ENCODE measurements at regions not wholly inside any gene's neighbourhood (a gene's known extent, or its start where the extent isn't known, plus 50 kb on each side); places are given as distances from the start of the nearest gene placed in this dataset.
A peak's percentile ranks its signal among the peaks of the same experiment; 100 is the strongest.

DNA sequence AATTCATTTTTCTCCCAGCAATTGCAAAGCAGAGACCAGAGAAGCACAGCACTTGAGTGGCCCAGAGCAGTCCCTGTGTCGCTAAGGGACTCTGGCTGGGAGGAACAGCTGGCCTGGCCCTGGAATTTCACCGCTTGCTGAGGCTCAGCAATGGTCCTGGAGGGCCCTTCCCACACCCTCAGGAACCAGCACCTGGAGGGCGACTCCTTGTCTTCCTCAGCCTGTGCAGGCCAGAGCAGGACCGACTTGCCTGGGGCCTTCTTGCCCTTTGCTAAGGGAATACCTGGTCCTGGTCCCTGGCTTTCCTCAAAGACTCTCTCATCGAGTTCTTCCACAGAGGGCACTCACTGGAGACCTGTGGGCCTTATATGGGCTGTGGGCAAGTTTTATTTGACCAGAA, 294.6 kb downstream of the RPLP1 start:
- no peak for DNase-seq

DNA sequence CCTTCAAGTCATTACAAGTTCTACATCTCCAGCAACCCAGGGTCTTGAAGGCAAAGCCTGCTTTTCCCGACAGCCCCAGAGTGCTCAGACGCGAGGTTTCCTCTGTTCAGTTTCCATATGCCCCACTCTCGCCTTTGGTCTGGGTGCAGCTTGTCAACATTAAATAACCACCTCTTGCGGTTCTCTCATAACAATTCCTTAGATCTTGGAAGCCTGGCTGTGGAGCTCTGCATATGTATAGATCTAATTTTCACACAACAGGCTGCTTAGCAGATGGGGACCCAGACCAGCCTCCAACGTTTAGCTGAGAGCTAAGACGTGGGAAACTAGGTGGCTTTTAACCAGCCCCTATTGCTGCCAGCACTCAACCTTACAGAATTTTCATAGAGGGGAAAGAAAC, 295.5 kb downstream of the RPLP1 start:
- DNase-seq, result no peak

DNA sequence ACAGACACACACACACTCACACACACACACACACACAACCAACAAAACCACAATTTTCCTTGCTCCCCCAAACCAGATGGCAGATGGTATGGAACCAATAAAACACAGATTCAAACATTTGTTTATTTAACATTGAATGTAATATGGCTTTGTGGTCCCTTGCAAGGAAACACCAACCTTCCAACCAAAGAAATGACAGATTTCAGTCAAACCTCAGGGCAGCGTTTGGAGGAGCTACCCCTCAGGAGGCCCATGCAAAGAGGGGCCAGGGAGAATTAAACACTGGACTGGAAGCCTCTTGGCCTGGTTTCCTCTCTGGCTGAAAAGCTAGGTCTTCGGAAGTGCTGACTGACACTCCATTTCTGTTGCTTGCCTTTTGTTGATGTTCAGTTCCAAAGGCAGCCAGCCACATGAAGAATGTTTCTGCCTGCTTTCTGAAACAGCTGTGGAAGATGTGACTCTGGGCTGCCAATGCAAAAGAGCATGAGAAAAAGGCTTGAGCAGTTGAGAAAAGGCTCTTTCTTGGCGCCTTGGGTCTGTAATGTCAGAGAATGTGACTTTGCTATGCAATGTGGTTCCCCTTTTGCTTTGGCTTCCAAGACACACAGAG, 296.1 kb downstream of the RPLP1 start:
- DNase-seq, result peak; percentile 26

- no peak for DNase-seq
These were observed 296.7 kb downstream of the RPLP1 start for GRCh38 chr15:69749274-69749673.

GRCh38 chr15:69749797-69750196, 297.2 kb downstream of the RPLP1 start:
- DNase-seq, result no peak

- no peak for DNase-seq
These were observed 297.6 kb downstream of the RPLP1 start for GRCh38 chr15:69750253-69750652.

DNA sequence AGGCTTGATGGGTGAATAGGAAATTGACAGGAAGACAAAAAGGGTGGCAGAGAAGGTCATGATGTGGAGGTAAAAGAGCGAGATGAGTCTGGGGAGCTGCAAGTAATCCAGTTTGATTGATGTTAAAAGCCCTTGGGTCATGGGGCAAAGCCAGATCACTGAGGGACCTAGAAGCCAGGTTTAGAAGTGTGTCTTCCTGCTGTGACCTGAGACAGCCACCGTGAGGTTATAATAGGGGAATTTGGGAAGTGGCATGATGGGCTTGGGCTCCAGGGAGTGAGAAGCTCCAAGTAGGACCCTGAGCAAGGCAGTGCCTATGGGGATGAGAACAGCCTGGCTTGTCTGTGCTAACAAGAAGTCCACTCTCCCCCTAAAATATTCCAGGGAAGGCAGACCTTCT, 298.5 kb downstream of the RPLP1 start:
- DNase-seq, result no peak

- DNase-seq, result peak; percentile 34
These were observed 298.9 kb downstream of the RPLP1 start for GRCh38 chr15:69751566-69751965.

- DNase-seq, result no peak
These were observed 301.2 kb downstream of the RPLP1 start for GRCh38 chr15:69753867-69754266.

DNA sequence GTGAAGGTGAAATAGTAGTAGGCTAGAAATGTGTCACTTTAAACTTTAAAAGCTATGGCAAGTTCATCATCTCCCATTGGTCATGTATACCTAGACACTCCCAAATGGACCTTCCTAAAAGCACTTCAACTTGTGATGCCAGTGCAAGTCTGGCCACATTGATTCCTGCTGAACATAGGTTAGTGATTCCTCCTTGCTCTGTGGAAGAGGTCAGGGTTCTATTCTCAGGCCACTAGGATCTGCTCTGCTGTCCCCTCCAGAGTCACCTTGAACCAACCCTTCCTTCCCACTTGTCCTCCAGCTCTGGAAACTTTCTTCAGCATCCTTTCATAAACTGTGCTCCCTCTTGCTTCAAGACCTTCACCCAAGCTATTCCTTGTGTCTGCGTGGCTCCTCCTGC, 301.7 kb downstream of the RPLP1 start:
- no peak for DNase-seq

DNA sequence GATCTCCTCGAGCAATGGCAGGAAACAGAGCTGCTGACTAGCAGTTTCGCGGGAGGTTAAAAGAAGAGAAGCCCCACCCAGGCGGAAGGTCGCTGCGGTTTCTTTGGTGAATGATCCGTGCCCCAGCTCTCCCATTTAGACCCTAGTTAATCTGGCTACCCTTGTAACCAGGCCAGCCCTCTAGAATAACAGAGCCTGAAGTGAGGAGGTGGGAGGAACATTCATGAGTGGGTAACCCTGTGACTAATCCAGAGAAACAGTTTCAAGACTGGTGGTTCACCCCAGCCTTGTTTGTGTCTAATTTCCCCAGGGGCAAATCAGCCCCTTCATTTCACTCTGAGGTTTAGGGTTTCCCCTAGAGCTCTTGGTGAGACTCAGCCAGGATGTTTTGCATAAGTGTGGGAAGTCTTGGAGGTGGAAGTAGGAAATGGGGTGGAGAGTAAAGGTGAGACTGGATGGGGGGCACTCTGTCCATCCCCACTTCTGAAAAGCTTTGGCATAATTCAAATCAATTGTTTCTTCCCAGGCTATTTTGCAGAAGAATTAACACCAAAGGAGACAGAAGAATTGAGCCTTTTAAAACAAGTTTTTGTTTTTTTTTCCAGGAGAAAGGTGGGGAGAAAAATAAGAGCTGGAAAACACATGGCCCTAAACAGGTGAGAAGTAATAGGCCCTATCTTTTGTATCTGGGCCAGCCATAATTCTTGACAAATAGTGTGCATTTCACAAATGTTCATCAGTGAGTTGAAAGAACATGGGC, 303.1 kb downstream of the RPLP1 start:
- DNase-seq, result peak; percentile 46

GRCh38 chr15:69756440-69756839, 303.8 kb downstream of the RPLP1 start:
- DNase-seq, result no peak

DNA sequence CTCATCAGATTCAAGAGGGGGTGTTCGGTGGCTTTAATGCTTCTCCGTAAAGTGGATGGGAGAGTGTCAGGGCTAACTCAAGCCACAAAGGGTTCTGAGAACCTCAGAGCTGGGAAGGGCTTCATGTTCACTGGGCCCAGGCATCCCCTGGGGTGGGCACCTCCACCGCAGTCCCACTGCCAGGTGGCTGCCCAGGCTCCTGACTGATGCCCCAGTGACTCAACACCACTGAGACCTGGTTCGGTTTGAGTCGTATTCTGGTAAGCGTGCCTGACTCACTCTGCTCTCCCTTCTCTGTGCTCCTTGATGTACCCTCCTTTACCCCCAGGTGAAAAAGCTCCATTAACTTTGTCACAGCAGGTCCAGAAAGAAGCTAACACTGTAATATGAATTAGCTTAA, 304.6 kb downstream of the RPLP1 start:
- DNase-seq, result no peak

DNA sequence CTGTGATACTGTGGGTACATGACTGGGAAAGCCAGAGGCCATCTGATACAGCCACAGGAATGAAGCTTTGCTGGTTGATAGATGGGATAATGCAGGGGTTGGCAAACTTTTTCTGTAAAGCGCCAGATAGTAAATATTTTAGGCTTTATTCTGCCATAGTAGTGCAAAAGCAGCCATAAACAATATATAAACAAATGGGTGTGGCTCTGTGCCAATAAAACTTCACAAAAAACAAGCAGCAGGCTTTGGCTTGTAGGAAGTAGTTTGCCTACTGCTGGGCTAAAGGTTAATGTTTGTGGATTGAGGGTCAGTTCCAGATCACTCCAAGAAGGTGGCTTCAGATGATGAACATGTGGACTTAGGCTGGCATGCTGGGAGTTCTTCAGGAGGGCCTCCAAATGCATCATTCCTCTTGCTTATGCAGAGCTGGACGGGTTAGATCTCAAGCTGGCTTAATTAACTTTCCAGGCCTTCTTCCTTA, 305.7 kb downstream of the RPLP1 start:
- DNase-seq, result peak; percentile 27

DNA sequence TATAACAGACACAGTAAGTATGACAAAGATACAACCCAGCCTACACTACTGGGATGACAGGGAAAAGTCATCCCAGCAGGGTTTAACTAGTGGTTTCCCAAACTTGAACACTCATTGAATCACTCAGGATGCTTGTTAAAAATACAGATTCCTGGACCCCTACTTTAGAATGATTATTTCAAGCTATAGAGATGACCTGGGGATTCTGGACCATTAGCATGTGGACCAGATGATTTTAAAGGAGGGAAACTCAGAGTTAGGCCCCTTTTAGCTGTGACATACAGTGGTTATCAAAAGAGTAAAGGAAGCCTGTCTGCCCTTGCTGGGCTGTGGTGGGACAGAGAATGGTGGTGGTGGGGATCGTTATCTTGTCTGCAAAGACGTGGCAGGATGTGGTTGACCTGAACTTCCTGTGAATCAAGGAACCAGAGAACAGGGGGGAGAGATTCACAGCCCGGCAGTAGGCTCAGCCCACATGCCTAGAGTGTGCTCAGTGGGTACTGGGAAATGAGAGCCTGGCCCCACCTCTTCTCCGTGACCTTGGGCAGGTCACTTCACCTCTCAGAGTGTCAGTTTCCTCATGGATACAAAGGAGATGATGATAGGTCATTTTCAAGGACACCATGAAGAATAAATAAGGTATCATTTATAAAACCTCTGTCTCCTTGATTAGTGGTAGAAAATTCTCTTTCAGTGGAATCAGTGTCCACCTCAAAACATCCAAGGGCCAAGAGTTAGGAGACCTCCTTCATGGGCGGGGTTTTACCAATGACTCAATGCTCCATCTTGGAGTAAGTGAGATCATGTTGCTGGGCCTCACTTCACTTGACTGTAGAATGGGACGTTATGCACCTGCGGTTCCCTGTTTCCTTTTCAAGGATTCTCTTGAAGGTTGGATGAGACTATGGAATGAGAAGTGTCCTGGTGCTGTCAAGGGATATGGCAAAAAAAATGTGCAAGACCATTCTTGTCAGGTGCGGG, 306.5 kb downstream of the RPLP1 start:
- DNase-seq, result peak; percentile 60

DNA sequence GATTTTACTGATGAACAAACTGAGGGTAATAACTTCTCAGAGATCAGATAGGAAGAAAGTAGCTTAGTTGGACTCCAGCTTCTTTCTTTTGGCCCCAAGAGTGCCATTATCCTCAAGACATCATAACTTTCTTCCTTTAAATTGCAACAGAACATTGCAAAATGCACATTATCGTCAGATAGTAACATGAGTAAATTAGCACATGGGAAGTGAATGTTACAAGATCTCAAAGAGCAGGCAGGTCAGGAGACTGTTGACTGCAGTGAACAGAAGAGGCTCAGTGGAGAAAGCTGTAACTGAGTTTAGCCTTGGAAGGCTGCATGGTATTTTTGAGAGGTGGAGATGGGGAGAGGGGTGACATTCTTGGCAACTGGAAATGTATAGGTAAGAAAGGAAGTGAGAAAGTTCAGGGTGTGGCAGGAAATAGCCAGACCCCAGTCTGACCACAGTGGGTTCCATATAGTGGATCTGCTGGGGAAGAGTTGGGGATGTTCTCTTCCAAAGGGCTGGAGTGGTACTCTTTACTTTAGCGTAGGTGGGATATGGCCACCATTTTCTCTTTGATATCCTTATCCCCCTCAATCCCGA, 307.7 kb downstream of the RPLP1 start:
- DNase-seq, result no peak

GRCh38 chr15:69760890-69761568, 308.4 kb downstream of the RPLP1 start:
- peak; percentile 99 for DNase-seq

DNA sequence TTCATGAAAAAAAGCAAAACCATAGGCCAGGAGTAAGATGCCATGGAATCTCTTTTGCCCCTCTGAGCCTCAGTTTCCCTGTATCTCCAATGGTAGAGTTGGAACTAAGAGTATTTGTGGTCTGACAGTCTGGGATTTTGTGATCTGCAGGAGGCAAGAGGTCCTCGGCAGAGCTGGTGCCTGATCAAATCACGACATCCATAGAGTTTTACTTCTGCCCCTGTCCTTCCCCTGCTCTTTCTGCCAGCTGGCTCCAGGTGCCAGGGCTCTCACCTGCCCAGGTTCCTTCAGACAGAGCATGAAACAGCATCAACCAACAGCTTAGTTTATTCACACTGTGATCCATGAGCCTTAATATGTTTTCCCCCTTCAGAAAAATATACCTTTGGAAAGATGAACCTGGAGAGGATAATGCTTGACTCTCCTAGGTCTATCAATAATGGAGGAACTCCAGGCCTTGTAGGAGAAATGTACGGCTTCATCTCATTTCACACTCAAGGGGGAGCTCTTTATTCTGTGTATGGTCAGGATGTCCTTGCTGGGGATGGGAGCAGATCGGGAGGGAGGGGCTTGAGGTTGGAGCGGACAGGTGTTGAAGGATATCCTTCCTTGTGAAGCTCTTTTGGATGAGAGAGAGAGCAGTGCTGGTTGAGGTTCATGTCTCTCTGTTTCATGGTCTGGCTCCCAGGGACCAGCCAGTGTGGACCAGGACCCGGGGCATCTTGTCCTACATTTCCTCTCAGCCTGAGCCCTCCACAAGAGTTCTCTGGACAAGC, 309.9 kb downstream of the RPLP1 start:
- DNase-seq, result no peak

DNA sequence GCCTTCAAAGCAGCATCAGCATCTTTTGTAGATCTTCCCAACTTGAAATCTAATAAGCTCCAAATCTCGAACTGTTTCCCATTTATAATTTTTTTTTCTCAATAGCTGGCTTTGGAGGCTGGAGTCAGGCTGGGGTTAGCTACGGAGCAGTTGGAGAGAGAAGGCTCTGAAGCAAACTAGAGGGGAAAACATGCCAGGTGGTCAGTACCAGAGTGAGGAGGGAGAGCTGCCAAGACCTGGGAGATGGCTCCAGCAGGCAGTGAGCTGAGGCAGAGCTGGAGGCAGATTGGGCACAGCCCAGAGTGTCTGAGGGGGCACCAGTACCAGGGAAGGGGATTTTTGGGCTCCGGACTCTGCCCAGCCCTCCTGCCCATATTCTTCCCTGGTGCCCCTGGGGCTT, 311.2 kb downstream of the RPLP1 start:
- no peak for DNase-seq

DNA sequence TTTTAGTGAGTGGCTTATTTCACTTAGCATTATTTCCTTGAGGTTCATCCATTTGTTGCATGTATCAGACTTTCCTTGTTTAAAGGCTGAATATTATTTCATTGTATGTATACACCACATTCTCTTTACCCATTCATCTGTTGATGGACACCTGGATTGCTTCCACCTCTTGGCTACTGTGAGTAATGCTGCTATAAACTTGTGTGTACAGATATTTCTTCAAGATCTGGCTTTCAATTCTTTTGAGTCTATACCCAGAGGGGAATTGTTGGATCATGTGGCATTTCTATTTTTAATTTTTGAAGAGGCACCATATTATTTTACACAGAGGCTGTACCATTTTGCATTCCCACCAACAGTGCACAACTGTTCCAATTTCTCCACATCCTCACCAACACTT, 313.5 kb downstream of the RPLP1 start:
- no peak for DNase-seq

GRCh38 chr15:69767191-69767590, 314.6 kb downstream of the RPLP1 start:
- no peak for DNase-seq

Data from fibroblast of skin of scalp (primary cell).